GM23338 (cell line): ENCODE measurements at regions not wholly inside any gene's neighbourhood (a gene's known extent, or its start where the extent isn't known, plus 50 kb on each side); places are given as distances from the start of the nearest gene placed in this dataset.

ENCODE experiments used
- ATAC-seq: fragments of 200-7000 bp; cut with Tn5 transposase; 3 replicates; pipeline ENCODE4 v1.9.1; 2020
- DNase-seq: peaks from one replicate; pipeline ENCODE4 v3.0.0-alpha.2; 2015; ENCODE audit warnings: low spot score
- H2AFZ ChIP-seq: fragments of 200-600 bp; sonication (generic); 2 replicates; pipeline ENCODE4 v1.8.0; 2016; ENCODE audit warnings: antibody characterized with exemption, mild to moderate bottlenecking, moderate library complexity
- H3F3A ChIP-seq: fragments of 200-600 bp; sonication (generic); replicated peaks from 2 replicates; pipeline ENCODE4 v1.8.0; 2017; ENCODE audit warnings: antibody characterized with exemption, mixed run types, low read depth
- H3K27ac ChIP-seq: fragments of 200-600 bp; sonication (generic); 2 replicates; pipeline ENCODE4 v1.6.1; 2016; ENCODE audit warnings: low read depth
- H3K27me3 ChIP-seq: fragments of 200-600 bp; sonication (generic); 2 replicates; pipeline ENCODE4 v1.8.0; 2016; ENCODE audit warnings: mild to moderate bottlenecking, mixed run types, moderate library complexity; ENCODE audit not compliant: insufficient read depth
- H3K36me3 ChIP-seq: fragments of 200-600 bp; sonication (generic); 2 replicates; pipeline ENCODE4 v1.8.0; 2016; ENCODE audit warnings: mild to moderate bottlenecking; ENCODE audit not compliant: insufficient read depth
- H3K4me1 ChIP-seq: fragments of 200-600 bp; sonication (generic); 2 replicates; pipeline ENCODE4 v1.8.0; 2016; ENCODE audit warnings: mild to moderate bottlenecking, moderate library complexity; ENCODE audit not compliant: insufficient read depth
- H3K4me2 ChIP-seq: fragments of 200-600 bp; sonication (generic); 2 replicates; pipeline ENCODE4 v1.7.1; 2017; ENCODE audit warnings: mixed run types
- H3K4me3 ChIP-seq: fragments of 200-600 bp; sonication (generic); 2 replicates; pipeline ENCODE4 v1.6.1; 2016; ENCODE audit warnings: mixed run types
- H3K79me2 ChIP-seq: fragments of 200-600 bp; sonication (generic); replicated peaks from 2 replicates; pipeline ENCODE4 v1.8.0; 2017; ENCODE audit warnings: mild to moderate bottlenecking; ENCODE audit not compliant: insufficient read depth
- H3K9me2 ChIP-seq: fragments of 200-600 bp; sonication (generic); 2 replicates; pipeline ENCODE4 v1.8.0; 2017; ENCODE audit not compliant: insufficient read depth
- H4K20me1 ChIP-seq: fragments of 200-600 bp; sonication (generic); replicated peaks from 2 replicates; pipeline ENCODE4 v1.8.0; 2017; ENCODE audit warnings: mild to moderate bottlenecking; ENCODE audit not compliant: insufficient read depth
- H3K27ac Mint-ChIP-seq: 2 replicates; pipeline ENCODE4 v1.8.0; 2020; ENCODE audit warnings: inconsistent platforms, mild to moderate bottlenecking, moderate library complexity, mixed read lengths
- H3K27me3 Mint-ChIP-seq: 3 replicates; pipeline ENCODE4 v1.8.0; 2022; ENCODE audit warnings: low read depth, mild to moderate bottlenecking, moderate library complexity, mixed read lengths, inconsistent platforms; ENCODE audit not compliant: insufficient read depth, poor library complexity
- H3K36me3 Mint-ChIP-seq: 3 replicates; pipeline ENCODE4 v1.8.0; 2021; ENCODE audit warnings: low read depth, mild to moderate bottlenecking, inconsistent platforms, moderate library complexity, mixed read lengths
- H3K4me1 Mint-ChIP-seq: 3 replicates; pipeline ENCODE4 v1.8.0; 2020; ENCODE audit warnings: mild to moderate bottlenecking, inconsistent platforms, mixed read lengths
- H3K4me3 Mint-ChIP-seq: 3 replicates; pipeline ENCODE4 v1.8.0; 2021; ENCODE audit warnings: moderate library complexity, mild to moderate bottlenecking, inconsistent platforms, mixed read lengths
- H3K9me3 Mint-ChIP-seq: 3 replicates; pipeline ENCODE4 v1.8.0; 2020; ENCODE audit warnings: moderate library complexity, mild to moderate bottlenecking, inconsistent platforms, mixed read lengths
- CREB1 ChIP-seq: fragments of 250-450 bp; sonication (Bioruptor Pico); IDR thresholded peaks from 2 replicates; pipeline ENCODE4 v1.5.0; 2020; ENCODE audit warnings: low read depth, mild to moderate bottlenecking, moderate library complexity
- EZH2 ChIP-seq: fragments of 200-600 bp; sonication (generic); IDR thresholded peaks from one replicate; pipeline ENCODE4 v1.8.0; 2017; ENCODE audit warnings: antibody characterized with exemption, mild to moderate bottlenecking, low read depth; ENCODE audit not compliant: unreplicated experiment
- JUNB ChIP-seq: IDR thresholded peaks from one replicate; pipeline ENCODE4 v1.6.1; 2016; ENCODE audit warnings: antibody characterized with exemption; ENCODE audit not compliant: unreplicated experiment
- NANOG ChIP-seq: IDR thresholded peaks from 2 replicates; pipeline ENCODE4 v1.6.1; 2016; ENCODE audit warnings: antibody characterized with exemption, borderline replicate concordance
- POLR2AphosphoS5 ChIP-seq: IDR thresholded peaks from 2 replicates; pipeline ENCODE4 v1.6.1; 2016; ENCODE audit warnings: antibody characterized with exemption, low read depth
- STAT1 ChIP-seq: IDR thresholded peaks from one replicate; pipeline ENCODE4 v1.6.1; 2016; ENCODE audit warnings: antibody characterized with exemption; ENCODE audit not compliant: unreplicated experiment
- ZNF114 ChIP-seq: fragments of 250-450 bp; sonication (Bioruptor Pico); IDR thresholded peaks from 2 replicates; pipeline ENCODE4 v1.5.0; 2020; ENCODE audit warnings: mild to moderate bottlenecking, moderate library complexity
- ZNF331 ChIP-seq: fragments of 250-450 bp; sonication (Bioruptor Pico); IDR thresholded peaks from 2 replicates; pipeline ENCODE4 v1.5.0; 2020; ENCODE audit warnings: low read depth, mild to moderate bottlenecking, moderate library complexity
- TF ChIP-seq, protein P1 (sequence below): fragments of 250-450 bp; sonication (Bioruptor Pico); IDR thresholded peaks from 2 replicates; pipeline ENCODE4 v1.5.0; 2020; ENCODE audit warnings: mild to moderate bottlenecking, moderate library complexity
- TF ChIP-seq, protein P2 (sequence below), 2 experiments: fragments of 200-600 bp in 1 of 2; sonication (generic) in 1 of 2; conservative IDR thresholded peaks; 2 replicates each; pipeline versions ENCODE4 v1.5.1 to v1.6.1; 2016 to 2017; ENCODE audit warnings: antibody characterized with exemption in 2 of 2, low read depth in 2 of 2, mild to moderate bottlenecking in 2 of 2, moderate library complexity in 1 of 2
- TF ChIP-seq, protein P3 (sequence below): IDR thresholded peaks from 2 replicates; pipeline ENCODE4 v1.6.1; 2016; ENCODE audit warnings: antibody characterized with exemption

DNA sequence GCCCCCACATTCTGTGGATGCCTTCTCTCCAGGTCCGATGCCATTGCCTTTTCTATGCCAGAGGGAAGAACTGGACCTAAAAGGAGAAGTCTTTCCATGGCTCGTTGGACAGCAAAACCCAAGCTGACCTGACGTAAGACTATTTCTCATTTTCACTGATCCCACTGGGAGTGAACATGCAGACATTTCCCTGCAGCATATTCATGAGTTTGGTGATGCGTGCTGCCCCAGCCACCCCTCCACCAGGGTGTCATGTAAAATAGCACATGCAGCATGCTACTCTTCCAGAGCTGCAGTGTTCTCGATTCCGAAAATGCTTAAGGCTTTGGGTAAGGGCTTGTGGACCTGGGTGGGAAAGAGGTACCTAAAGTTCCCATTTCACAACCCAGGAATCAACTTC, 221.2 kb downstream of the UXS1 start:
- no peak for ATAC-seq
- H3K36me3 Mint-ChIP-seq = no peaks in the 10 kb centered on the region; the same call in 2 of the 3 replicates

DNA sequence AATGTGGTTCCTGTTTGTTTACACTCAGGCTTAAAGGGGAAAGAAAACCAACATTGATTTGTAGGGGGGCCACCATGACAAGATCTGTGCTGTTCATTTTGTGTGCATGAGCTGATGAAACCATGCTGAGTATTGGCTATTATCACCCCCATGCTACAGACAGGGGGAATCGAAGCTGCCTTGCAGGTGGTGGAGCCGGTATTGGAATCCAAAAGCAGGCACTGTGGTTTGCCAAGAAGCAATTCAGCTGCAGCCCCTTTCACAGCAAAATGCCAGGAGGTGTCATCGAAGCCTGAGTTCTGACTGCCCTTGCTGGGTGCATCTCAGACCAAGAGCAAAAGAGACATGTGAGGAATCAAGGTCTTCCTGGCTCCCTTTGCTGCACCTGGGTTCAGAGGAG, 221.9 kb downstream of the UXS1 start:
- H3K27ac ChIP-seq = no peak overlapping the region
- no peaks in the 10 kb centered on the region for H3K79me2 ChIP-seq
- ATAC-seq (no peak), DNase-seq (no peak)
- H3K4me2 ChIP-seq = no peak overlapping the region
- H3K9me2 ChIP-seq = no peaks in the 10 kb centered on the region
- H3K36me3 ChIP-seq = no peaks in the 10 kb centered on the region
- Mint-ChIP-seq H3K9me3 (peaks cover 8% of the 10 kb centered on the region), H3K27ac (no peak overlapping the region), H3K36me3 (no peaks in the 10 kb centered on the region; the same call in 2 of the 3 replicates), H3K4me3 (no peak overlapping the region), H3K4me1 (no peaks in the 10 kb centered on the region), H3K27me3 (peaks cover 8% of the 10 kb centered on the region)
- H2AFZ ChIP-seq = no peak overlapping the region
- no peak overlapping the region for H3K4me3 ChIP-seq
- H4K20me1 ChIP-seq = no peaks in the 10 kb centered on the region
- H3F3A ChIP-seq = no peaks in the 10 kb centered on the region
- no peaks in the 10 kb centered on the region for H3K4me1 ChIP-seq
- no peaks in the 10 kb centered on the region for H3K27me3 ChIP-seq
- TF ChIP-seq, protein P1, sequence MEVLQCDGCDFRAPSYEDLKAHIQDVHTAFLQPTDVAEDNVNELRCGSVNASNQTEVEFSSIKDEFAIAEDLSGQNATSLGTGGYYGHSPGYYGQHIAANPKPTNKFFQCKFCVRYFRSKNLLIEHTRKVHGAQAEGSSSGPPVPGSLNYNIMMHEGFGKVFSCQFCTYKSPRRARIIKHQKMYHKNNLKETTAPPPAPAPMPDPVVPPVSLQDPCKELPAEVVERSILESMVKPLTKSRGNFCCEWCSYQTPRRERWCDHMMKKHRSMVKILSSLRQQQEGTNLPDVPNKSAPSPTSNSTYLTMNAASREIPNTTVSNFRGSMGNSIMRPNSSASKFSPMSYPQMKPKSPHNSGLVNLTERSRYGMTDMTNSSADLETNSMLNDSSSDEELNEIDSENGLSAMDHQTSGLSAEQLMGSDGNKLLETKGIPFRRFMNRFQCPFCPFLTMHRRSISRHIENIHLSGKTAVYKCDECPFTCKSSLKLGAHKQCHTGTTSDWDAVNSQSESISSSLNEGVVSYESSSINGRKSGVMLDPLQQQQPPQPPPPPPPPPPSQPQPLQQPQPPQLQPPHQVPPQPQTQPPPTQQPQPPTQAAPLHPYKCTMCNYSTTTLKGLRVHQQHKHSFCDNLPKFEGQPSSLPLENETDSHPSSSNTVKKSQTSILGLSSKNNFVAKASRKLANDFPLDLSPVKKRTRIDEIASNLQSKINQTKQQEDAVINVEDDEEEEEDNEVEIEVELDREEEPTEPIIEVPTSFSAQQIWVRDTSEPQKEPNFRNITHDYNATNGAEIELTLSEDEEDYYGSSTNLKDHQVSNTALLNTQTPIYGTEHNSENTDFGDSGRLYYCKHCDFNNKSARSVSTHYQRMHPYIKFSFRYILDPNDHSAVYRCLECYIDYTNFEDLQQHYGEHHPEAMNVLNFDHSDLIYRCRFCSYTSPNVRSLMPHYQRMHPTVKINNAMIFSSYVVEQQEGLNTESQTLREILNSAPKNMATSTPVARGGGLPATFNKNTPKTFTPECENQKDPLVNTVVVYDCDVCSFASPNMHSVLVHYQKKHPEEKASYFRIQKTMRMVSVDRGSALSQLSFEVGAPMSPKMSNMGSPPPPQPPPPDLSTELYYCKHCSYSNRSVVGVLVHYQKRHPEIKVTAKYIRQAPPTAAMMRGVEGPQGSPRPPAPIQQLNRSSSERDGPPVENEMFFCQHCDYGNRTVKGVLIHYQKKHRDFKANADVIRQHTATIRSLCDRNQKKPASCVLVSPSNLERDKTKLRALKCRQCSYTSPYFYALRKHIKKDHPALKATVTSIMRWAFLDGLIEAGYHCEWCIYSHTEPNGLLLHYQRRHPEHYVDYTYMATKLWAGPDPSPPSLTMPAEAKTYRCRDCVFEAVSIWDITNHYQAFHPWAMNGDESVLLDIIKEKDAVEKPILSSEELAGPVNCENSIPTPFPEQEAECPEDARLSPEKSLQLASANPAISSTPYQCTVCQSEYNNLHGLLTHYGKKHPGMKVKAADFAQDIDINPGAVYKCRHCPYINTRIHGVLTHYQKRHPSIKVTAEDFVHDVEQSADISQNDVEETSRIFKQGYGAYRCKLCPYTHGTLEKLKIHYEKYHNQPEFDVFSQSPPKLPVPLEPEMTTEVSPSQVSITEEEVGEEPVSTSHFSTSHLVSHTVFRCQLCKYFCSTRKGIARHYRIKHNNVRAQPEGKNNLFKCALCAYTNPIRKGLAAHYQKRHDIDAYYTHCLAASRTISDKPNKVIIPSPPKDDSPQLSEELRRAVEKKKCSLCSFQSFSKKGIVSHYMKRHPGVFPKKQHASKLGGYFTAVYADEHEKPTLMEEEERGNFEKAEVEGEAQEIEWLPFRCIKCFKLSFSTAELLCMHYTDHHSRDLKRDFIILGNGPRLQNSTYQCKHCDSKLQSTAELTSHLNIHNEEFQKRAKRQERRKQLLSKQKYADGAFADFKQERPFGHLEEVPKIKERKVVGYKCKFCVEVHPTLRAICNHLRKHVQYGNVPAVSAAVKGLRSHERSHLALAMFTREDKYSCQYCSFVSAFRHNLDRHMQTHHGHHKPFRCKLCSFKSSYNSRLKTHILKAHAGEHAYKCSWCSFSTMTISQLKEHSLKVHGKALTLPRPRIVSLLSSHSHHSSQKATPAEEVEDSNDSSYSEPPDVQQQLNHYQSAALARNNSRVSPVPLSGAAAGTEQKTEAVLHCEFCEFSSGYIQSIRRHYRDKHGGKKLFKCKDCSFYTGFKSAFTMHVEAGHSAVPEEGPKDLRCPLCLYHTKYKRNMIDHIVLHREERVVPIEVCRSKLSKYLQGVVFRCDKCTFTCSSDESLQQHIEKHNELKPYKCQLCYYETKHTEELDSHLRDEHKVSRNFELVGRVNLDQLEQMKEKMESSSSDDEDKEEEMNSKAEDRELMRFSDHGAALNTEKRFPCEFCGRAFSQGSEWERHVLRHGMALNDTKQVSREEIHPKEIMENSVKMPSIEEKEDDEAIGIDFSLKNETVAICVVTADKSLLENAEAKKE (CRISPR knock-in tag) = no peak
- TF ChIP-seq POLR2AphosphoS5 = no peak
- TF ChIP-seq NANOG = no peak
- no peak for TF ChIP-seq STAT1
- no peak for TF ChIP-seq JUNB
- TF ChIP-seq, protein P2, sequence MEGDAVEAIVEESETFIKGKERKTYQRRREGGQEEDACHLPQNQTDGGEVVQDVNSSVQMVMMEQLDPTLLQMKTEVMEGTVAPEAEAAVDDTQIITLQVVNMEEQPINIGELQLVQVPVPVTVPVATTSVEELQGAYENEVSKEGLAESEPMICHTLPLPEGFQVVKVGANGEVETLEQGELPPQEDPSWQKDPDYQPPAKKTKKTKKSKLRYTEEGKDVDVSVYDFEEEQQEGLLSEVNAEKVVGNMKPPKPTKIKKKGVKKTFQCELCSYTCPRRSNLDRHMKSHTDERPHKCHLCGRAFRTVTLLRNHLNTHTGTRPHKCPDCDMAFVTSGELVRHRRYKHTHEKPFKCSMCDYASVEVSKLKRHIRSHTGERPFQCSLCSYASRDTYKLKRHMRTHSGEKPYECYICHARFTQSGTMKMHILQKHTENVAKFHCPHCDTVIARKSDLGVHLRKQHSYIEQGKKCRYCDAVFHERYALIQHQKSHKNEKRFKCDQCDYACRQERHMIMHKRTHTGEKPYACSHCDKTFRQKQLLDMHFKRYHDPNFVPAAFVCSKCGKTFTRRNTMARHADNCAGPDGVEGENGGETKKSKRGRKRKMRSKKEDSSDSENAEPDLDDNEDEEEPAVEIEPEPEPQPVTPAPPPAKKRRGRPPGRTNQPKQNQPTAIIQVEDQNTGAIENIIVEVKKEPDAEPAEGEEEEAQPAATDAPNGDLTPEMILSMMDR (conservative IDR thresholded peaks at IDR 0.05; ENCODE audit: low read depth in 2 of 2) = no peak
- no peak for TF ChIP-seq EZH2
- TF ChIP-seq, protein P3, sequence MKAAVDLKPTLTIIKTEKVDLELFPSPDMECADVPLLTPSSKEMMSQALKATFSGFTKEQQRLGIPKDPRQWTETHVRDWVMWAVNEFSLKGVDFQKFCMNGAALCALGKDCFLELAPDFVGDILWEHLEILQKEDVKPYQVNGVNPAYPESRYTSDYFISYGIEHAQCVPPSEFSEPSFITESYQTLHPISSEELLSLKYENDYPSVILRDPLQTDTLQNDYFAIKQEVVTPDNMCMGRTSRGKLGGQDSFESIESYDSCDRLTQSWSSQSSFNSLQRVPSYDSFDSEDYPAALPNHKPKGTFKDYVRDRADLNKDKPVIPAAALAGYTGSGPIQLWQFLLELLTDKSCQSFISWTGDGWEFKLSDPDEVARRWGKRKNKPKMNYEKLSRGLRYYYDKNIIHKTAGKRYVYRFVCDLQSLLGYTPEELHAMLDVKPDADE = no peak
- TF ChIP-seq ZNF331 (CRISPR knock-in tag) = no peak
- no peak for TF ChIP-seq CREB1 (CRISPR knock-in tag)

More for the DNA sequence above, 221.2 kb downstream of the UXS1 start:
- no peaks in the 10 kb centered on the region for H3K27me3 ChIP-seq
- H3K27me3 Mint-ChIP-seq = peaks cover 8% of the 10 kb centered on the region
- H3K36me3 ChIP-seq = no peaks in the 10 kb centered on the region
- H3K4me2 ChIP-seq = no peak overlapping the region
- no peak overlapping the region for H3K27ac Mint-ChIP-seq
- no peaks in the 10 kb centered on the region for H3F3A ChIP-seq
- H4K20me1 ChIP-seq = no peaks in the 10 kb centered on the region
- no peaks in the 10 kb centered on the region for H3K4me1 Mint-ChIP-seq
- no peaks in the 10 kb centered on the region for H3K4me1 ChIP-seq
- no peak overlapping the region for H3K4me3 Mint-ChIP-seq
- H3K4me3 ChIP-seq = no peak overlapping the region
- no peak overlapping the region for H2AFZ ChIP-seq
- no peaks in the 10 kb centered on the region for H3K79me2 ChIP-seq
- H3K9me2 ChIP-seq = no peaks in the 10 kb centered on the region
- H3K9me3 Mint-ChIP-seq = peaks cover 15% of the 10 kb centered on the region
- TF ChIP-seq NANOG (no peak), ZNF114 (CRISPR knock-in tag) (no peak), ZNF331 (CRISPR knock-in tag) (no peak), EZH2 (no peak), STAT1 (no peak), JUNB (no peak)
- TF ChIP-seq, protein P3 = no peak
- H3K27ac ChIP-seq = no peak overlapping the region
- DNase-seq = no peak
